KOPT-K1 (cell line): ENCODE measurements at regions not wholly inside any gene's neighbourhood (a gene's known extent, or its start where the extent isn't known, plus 50 kb on each side); places are given as distances from the start of the nearest gene placed in this dataset.

Experiments used
- H3K27ac ChIP-seq: fragments of 200-600 bp; sonication (generic); 2 replicates; pipeline ENCODE4 v1.5.1; 2016; ENCODE audit warnings: antibody characterized with exemption, mild to moderate bottlenecking, low read depth, low read length; ENCODE audit not compliant: poor library complexity, severe bottlenecking
- H3K36me3 ChIP-seq: fragments of 200-600 bp; sonication (generic); 2 replicates; pipeline ENCODE4 v1.5.1; 2017; ENCODE audit warnings: antibody characterized with exemption, mild to moderate bottlenecking, low read length, moderate library complexity; ENCODE audit not compliant: insufficient read depth
- H3K9me3 ChIP-seq: fragments of 200-600 bp; sonication (generic); 2 replicates; pipeline ENCODE4 v1.5.1; 2017; ENCODE audit warnings: antibody characterized with exemption, low read length, mild to moderate bottlenecking; ENCODE audit not compliant: insufficient read depth, poor library complexity, severe bottlenecking

DNA sequence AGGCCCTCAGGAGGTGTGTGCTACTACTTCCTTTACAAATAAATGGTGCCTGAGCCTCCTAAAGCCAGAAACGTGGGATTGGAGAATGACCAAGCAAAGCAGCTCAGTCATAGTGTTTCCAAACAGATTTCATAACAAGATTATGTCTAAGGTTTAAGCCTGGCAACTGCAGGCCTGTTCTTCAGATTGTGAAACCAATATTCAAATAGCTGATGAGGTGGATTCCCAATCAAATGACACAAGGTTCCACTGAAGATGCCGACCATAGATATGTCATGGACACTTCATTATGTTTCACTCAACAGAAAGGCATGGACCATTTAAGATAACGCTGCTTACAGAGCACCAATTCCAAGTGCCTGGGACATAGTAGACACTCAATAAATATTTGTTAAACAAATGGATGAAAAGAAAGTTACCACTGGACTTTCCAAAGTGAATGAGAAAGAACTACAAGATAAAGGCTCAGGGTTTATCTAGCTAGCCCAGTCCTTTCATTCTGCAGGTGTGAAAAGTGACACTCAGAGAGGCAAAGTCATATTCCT, 189.5 kb downstream of the ACTL7B start:
- H3K36me3 ChIP-seq: no peaks in the 10 kb centered on the region
- no peaks in the 10 kb centered on the region for H3K9me3 ChIP-seq
- H3K27ac ChIP-seq: no peak overlapping the region

- peaks cover 4% of the 10 kb centered on the region for H3K9me3 ChIP-seq
- no peak overlapping the region for H3K27ac ChIP-seq
- H3K36me3 ChIP-seq: no peaks in the 10 kb centered on the region
Observed at GRCh38 chr9:108665521-108666239, 190.1 kb downstream of the ACTL7B start.

DNA sequence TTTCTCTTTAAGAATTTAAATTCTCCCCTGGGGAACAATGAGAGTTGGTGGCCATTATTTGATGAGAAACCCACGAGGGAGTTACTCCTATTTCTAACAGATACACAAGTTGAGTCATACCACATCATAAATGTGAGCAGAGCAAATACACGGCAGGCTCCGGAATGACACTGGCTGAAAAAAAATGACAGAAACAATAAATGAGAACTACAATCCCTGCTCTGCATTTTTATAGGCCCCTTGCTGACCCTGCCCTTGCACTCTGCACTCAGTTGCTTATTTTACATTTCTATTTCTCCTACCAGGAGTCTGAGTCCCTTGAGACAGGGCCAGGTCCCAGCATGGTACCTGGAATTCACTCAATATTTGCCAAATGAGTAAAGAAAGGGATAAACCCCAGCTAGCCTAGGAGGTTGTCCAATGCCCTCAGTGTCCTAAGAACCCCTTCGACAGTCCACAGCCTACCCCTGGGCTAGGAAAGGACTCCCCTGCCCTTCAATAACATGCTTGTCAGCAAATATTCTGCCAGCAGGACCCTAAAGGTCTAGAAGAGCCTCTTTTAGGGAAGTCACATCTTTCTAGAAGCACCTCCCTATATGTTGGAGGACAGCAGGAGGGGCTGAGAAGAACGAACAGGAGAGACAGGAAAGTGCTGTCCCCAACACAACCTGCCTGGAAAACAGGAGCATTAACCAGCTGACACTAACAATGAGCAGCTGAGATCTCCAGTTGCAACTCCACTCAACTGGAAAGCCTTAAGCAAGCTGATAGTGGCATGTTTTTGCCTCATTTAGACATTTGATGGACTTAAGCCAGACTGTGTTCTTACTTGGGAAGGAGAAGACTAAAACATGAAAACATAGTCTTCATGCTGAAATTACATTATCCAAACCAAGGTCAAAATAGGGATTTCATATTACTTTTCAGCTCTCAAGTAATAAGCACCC, 191.2 kb downstream of the ACTL7B start:
- Histone ChIP-seq H3K9me3 (peaks cover 15% of the 10 kb centered on the region), H3K27ac (no peak overlapping the region), H3K36me3 (no peaks in the 10 kb centered on the region)

DNA sequence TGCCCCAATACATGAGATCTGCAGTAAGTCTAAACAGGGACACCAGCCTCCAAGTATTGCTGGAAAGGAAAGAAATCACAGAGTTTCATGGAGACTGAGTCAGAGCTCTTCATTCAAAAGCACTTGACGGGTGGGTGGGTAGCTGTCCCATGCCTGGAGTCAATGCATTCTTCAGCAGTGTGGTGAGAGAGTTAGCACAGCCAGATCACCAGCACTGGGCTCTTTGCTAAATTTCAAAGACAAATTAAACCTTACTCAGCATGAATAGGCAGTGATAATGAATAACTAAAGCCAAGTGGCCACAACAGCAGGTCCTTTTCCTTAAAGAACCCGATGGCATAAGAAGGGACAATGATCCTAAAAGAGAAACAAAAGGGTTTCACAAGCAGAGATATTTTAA, 192.4 kb downstream of the ACTL7B start:
- H3K36me3 ChIP-seq: no peaks in the 10 kb centered on the region
- peaks cover 22% of the 10 kb centered on the region for H3K9me3 ChIP-seq
- no peak overlapping the region for H3K27ac ChIP-seq

- Histone ChIP-seq H3K36me3 (no peaks in the 10 kb centered on the region), H3K9me3 (peaks cover 22% of the 10 kb centered on the region), H3K27ac (no peak overlapping the region)
Observed at GRCh38 chr9:108662956-108663355, 192.8 kb downstream of the ACTL7B start.

- Histone ChIP-seq H3K27ac (no peak overlapping the region), H3K36me3 (no peaks in the 10 kb centered on the region), H3K9me3 (peaks cover 22% of the 10 kb centered on the region)
Observed at GRCh38 chr9:108662091-108662875, 193.5 kb downstream of the ACTL7B start.

DNA sequence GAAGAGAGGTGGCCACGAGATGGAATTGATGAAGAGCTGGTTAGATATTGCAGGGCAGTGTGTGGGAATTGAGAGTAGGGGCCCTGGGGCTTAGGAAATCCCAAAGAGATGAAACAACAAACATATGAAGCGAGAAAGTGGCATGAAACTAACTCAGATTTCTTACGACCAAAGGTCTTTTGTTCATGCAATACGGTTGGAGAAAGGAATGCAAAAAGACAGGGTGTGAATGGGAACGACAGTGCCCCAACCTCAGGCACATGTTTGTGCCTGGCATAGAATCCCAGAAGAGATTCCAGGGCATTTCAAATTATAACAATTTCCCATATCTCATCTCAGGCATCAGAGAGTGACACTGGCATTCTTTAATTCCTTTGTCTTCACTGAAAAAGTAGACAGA, 199.2 kb downstream of the ACTL7B start:
- H3K36me3 ChIP-seq: no peaks in the 10 kb centered on the region
- no peak overlapping the region for H3K27ac ChIP-seq
- H3K9me3 ChIP-seq: peaks cover 22% of the 10 kb centered on the region

GRCh38 chr9:108655818-108656217, 200.0 kb downstream of the ACTL7B start:
- Histone ChIP-seq H3K36me3 (no peaks in the 10 kb centered on the region), H3K27ac (no peak overlapping the region), H3K9me3 (peaks cover 20% of the 10 kb centered on the region)

DNA sequence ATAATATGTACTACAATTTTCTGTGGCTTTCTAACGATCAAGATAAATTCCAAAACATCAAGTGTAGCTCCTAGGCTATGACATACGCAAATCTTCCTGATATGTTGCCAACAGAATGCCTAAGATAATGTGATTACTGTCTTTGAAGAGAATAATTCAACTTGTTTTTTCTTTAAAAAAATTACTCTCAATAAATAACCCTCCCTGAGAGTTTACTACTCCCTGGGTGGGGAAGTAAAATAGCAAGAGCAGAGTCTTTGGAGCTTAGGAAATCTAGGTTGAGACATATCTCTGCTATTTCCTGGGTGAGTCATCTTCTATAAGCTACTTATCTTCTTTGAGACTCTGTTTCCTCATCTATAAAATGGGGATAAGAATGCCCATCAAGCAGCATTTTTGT, 201.2 kb downstream of the ACTL7B start:
- peaks cover 7% of the 10 kb centered on the region for H3K9me3 ChIP-seq
- H3K36me3 ChIP-seq: no peaks in the 10 kb centered on the region
- no peak overlapping the region for H3K27ac ChIP-seq

DNA sequence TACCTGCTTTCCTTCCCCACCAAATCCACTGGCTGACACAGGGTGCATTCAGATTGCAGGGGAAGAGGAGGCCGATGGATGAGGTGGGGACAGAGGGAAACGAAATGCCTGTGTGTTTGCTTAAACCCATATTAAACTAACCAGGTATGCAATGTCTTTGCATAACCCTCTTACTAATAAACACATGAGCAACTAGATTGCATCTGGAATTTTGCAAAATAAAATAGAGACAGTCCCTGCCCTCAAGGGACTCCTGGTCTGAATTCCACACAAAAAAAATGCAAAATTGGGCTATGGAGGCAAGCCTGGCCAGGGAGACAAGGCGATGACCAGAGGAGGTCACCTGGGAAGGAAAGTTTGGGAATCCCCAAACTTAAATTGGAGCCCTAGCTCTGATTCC, 202.9 kb downstream of the ACTL7B start:
- Histone ChIP-seq H3K27ac (no peak overlapping the region), H3K36me3 (no peaks in the 10 kb centered on the region), H3K9me3 (no peaks in the 10 kb centered on the region)

GRCh38 chr9:108650826-108651225, 205.0 kb downstream of the ACTL7B start:
- H3K9me3 ChIP-seq: no peaks in the 10 kb centered on the region
- no peaks in the 10 kb centered on the region for H3K36me3 ChIP-seq
- H3K27ac ChIP-seq: no peak overlapping the region

- no peaks in the 10 kb centered on the region for H3K9me3 ChIP-seq
- no peak overlapping the region for H3K27ac ChIP-seq
- no peaks in the 10 kb centered on the region for H3K36me3 ChIP-seq
Observed at GRCh38 chr9:108645520-108645919, 210.3 kb downstream of the ACTL7B start.

DNA sequence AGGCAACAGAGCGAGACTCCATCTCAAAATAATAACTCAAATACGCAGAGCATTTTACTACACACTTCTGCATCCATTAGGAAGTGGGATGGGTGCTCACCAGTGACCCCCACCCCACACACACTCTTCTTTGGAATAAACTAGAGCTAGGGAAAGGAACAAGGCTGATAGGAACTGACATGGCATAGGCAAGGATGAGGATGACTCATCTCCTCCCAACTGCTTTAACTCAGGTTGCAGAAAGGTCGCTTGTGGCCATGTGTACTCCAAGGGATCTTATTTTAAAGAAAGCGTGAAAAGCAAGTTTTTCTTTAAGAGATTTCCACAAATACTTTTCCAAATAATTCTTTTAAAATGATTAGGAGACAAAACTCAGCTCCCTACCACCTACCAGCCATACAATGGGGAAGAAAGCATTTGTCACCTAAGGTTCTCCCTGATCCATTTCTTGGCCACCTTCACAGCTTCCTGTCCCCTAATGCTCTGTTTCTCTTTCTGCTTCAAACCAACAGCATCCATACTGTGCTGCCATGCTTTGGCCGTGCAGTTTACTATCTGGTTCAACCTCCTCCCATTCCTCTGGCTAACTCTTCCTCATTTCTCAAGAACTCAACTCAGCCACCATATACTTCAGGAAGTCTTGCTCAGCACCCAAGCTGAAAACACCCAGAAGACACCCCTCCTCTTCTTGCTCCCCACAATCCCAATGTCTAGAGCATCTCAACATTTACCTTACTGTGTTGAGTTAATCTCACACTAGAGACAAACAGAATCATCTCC, 211.9 kb downstream of the ACTL7B start:
- no peaks in the 10 kb centered on the region for H3K36me3 ChIP-seq
- no peak overlapping the region for H3K27ac ChIP-seq
- H3K9me3 ChIP-seq: no peaks in the 10 kb centered on the region

DNA sequence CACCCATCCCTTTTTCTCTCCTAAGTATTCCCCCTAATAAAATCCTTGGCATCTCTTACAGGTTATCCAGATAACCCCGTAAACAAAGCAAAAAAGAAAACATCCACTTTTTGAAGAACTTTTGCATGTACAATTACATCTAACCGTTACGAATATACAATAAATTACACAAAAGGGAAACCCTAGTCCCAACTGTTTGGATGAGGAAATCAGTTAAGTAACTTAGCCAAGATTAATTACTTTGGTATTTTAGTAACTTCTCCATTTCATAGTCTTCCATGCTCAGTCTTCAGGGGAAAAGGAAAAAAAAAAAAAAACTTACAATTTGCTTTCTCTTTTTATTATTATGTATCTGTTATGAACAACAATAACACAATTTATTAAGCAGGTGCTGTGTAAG, 212.9 kb downstream of the ACTL7B start:
- Histone ChIP-seq H3K36me3 (no peaks in the 10 kb centered on the region), H3K9me3 (no peaks in the 10 kb centered on the region), H3K27ac (no peak overlapping the region)
